ENCODE measurements at regions not wholly inside any gene's neighbourhood (a gene's known extent, or its start where the extent isn't known, plus 50 kb on each side); places are given as distances from the start of the nearest gene placed in this dataset.

DNA sequence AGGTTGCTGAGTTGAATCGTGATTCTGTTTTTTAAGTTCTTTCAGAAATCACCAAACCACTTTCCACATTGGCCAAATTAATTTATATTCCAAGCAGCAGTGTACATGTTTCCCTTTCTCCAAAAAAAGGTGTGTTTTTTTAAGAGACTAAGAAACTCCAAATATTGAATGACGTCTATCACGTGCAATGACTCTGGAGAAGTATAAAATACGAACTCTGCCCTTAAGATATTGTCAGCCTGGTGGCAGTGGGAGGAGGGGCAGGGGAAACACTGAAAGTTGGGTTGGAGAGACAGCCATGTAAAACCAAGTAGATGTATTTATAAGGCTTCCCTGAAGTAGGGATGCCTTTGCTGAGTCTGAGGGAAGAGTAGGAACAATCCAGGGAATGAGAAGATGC, 50.1 kb upstream of the DHRS4 start:
- no peak for DNase-seq

Measured in NCI-H2029 (cell line).